SK-N-SH treated with all-trans-retinoic acid at 6 μM for 48 hours (cell line): ENCODE measurements at regions not wholly inside any gene's neighbourhood (a gene's known extent, or its start where the extent isn't known, plus 50 kb on each side); places are given as distances from the start of the nearest gene placed in this dataset.
A peak's percentile ranks its signal among the peaks of the same experiment; 100 is the strongest.

Experiments used
- ATAC-seq: fragments of 200-7000 bp; cut with Tn5 transposase; 3 replicates; pipeline ENCODE4 v1.9.1; 2020; ENCODE audit warnings: mild to moderate bottlenecking, moderate library complexity
- ARNTL ChIP-seq: fragments of 450-650 bp; formaldehyde crosslinking; IDR thresholded peaks from 2 replicates; pipeline ENCODE4 v1.5.0; 2020; ENCODE audit warnings: low read depth, mild to moderate bottlenecking, moderate library complexity, borderline replicate concordance
- BACH2 ChIP-seq: fragments of 250-450 bp; sonication (Bioruptor Pico); IDR thresholded peaks from 2 replicates; pipeline ENCODE4 v1.9.0; 2021; ENCODE audit warnings: mild to moderate bottlenecking, borderline replicate concordance
- CSDC2 ChIP-seq: fragments of 250-450 bp; sonication (Bioruptor Pico); IDR thresholded peaks from 2 replicates; pipeline ENCODE4 v1.5.0; 2020; ENCODE audit warnings: mild to moderate bottlenecking, moderate library complexity
- ISL1 ChIP-seq: fragments of 250-450 bp; sonication (Bioruptor Pico); IDR thresholded peaks from 2 replicates; pipeline ENCODE4 v2.1.2; 2022; ENCODE audit warnings: mild to moderate bottlenecking, moderate library complexity
- OSR1 ChIP-seq: fragments of 250-450 bp; sonication (Bioruptor Pico); IDR thresholded peaks from 2 replicates; pipeline ENCODE4 v1.8.0; 2022; ENCODE audit warnings: moderate library complexity, mild to moderate bottlenecking, inconsistent platforms
- PPARA ChIP-seq: fragments of 250-450 bp; sonication (Bioruptor Pico); IDR thresholded peaks from 2 replicates; pipeline ENCODE4 v1.5.0; 2020; ENCODE audit warnings: mild to moderate bottlenecking, borderline replicate concordance
- TCF4 ChIP-seq: fragments of 250-450 bp; sonication (Bioruptor Pico); IDR thresholded peaks from 2 replicates; pipeline ENCODE4 v1.8.0; 2021; ENCODE audit warnings: mild to moderate bottlenecking, moderate library complexity, borderline replicate concordance
- TOX ChIP-seq: fragments of 250-450 bp; sonication (Bioruptor Pico); IDR thresholded peaks from 2 replicates; pipeline ENCODE4 v1.8.0; 2021; ENCODE audit warnings: mild to moderate bottlenecking, moderate library complexity, borderline replicate concordance
- ZFP3 ChIP-seq: fragments of 250-450 bp; sonication (Bioruptor Pico); IDR thresholded peaks from 2 replicates; pipeline ENCODE4 v1.5.0; 2020; ENCODE audit warnings: mild to moderate bottlenecking, moderate library complexity
- ZFP30 ChIP-seq: fragments of 450-650 bp; formaldehyde crosslinking; IDR thresholded peaks from 2 replicates; pipeline ENCODE4 v1.5.0; 2022; ENCODE audit warnings: mild to moderate bottlenecking, moderate library complexity
- ZNF565 ChIP-seq: fragments of 450-650 bp; formaldehyde crosslinking; conservative IDR thresholded peaks from 2 replicates; pipeline ENCODE4 v1.5.0; 2020; ENCODE audit warnings: low read depth, mild to moderate bottlenecking, moderate library complexity
- ZNF8 ChIP-seq: fragments of 450-650 bp; formaldehyde crosslinking; IDR thresholded peaks from 2 replicates; pipeline ENCODE4 v1.5.0; 2020; ENCODE audit warnings: mild to moderate bottlenecking, moderate library complexity
- TF ChIP-seq, protein P1 (sequence below): fragments of 250-450 bp; sonication (Bioruptor Pico); IDR thresholded peaks from 2 replicates; pipeline ENCODE4 v1.5.1; 2021; ENCODE audit warnings: mild to moderate bottlenecking, moderate library complexity
- TF ChIP-seq, protein P2 (sequence below): fragments of 250-450 bp; sonication (Bioruptor Pico); IDR thresholded peaks from 2 replicates; pipeline ENCODE4 v1.8.0; 2021; ENCODE audit warnings: low read depth, mild to moderate bottlenecking, moderate library complexity, borderline replicate concordance
- TF ChIP-seq, protein P3 (sequence below): fragments of 250-450 bp; sonication (Bioruptor Pico); IDR thresholded peaks from 2 replicates; pipeline ENCODE4 v1.5.0; 2020; ENCODE audit warnings: mild to moderate bottlenecking, moderate library complexity
- TF ChIP-seq, protein P4 (sequence below): fragments of 250-450 bp; sonication (Bioruptor Pico); IDR thresholded peaks from 2 replicates; pipeline ENCODE4 v1.5.1; 2020; ENCODE audit warnings: low read depth, mild to moderate bottlenecking, moderate library complexity
- TF ChIP-seq, protein P5 (sequence below): fragments of 250-450 bp; sonication (Bioruptor Pico); IDR thresholded peaks from 2 replicates; pipeline ENCODE4 v1.8.0; 2020; ENCODE audit warnings: mild to moderate bottlenecking, moderate library complexity, borderline replicate concordance

DNA sequence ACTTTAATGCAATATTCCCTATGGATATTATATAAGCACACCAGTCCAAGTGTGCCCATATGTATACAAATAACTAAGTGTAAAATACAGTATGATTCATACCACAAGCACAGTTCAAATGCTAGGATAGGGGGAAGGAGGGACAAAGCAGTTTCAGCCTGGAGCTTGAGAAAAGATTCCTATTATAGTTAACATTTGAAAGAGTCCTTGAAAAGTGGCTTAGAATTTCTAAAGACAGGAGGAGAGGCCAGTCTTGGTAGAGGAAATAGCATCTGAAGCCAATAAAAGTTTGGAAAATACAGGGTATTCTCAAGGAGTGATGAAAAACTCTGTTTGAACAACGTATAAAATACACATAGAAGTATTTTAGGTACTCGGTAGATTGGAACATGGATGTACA is 173.4 kb upstream of the CWC22 start (continued):
- TF ChIP-seq, protein P1, sequence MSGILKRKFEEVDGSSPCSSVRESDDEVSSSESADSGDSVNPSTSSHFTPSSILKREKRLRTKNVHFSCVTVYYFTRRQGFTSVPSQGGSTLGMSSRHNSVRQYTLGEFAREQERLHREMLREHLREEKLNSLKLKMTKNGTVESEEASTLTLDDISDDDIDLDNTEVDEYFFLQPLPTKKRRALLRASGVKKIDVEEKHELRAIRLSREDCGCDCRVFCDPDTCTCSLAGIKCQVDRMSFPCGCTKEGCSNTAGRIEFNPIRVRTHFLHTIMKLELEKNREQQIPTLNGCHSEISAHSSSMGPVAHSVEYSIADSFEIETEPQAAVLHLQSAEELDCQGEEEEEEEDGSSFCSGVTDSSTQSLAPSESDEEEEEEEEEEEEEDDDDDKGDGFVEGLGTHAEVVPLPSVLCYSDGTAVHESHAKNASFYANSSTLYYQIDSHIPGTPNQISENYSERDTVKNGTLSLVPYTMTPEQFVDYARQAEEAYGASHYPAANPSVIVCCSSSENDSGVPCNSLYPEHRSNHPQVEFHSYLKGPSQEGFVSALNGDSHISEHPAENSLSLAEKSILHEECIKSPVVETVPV (CRISPR knock-in tag), result no peak
- TF ChIP-seq, protein P2, sequence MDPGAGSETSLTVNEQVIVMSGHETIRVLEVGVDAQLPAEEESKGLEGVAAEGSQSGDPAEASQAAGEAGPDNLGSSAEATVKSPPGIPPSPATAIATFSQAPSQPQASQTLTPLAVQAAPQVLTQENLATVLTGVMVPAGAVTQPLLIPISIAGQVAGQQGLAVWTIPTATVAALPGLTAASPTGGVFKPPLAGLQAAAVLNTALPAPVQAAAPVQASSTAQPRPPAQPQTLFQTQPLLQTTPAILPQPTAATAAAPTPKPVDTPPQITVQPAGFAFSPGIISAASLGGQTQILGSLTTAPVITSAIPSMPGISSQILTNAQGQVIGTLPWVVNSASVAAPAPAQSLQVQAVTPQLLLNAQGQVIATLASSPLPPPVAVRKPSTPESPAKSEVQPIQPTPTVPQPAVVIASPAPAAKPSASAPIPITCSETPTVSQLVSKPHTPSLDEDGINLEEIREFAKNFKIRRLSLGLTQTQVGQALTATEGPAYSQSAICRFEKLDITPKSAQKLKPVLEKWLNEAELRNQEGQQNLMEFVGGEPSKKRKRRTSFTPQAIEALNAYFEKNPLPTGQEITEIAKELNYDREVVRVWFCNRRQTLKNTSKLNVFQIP (CRISPR knock-in tag), result no peak

DNA sequence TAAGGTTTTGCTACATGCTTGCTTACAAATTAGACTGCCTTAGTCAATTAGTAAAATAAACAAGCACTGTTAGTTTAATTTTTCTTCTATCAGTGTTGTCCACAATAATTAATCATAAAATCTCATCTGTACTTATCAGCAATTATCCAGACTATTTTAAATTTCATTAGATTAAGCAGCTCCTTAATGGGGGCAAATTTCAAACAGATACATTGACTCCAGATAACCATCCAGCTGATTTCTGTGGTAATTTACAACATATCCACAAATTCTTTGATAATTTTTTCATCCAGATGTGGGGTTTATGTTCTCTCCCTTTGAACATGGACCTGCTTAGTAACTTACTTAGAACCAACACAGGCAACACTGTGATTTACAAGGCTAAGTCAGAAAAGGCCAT is 170.4 kb upstream of the CWC22 start:
- no peak for TF ChIP-seq ISL1 (CRISPR knock-in tag)
- TF ChIP-seq ZFP3 (CRISPR knock-in tag), result no peak
- TF ChIP-seq TCF4 (CRISPR knock-in tag), result peak; percentile 85
- TF ChIP-seq, protein P3, sequence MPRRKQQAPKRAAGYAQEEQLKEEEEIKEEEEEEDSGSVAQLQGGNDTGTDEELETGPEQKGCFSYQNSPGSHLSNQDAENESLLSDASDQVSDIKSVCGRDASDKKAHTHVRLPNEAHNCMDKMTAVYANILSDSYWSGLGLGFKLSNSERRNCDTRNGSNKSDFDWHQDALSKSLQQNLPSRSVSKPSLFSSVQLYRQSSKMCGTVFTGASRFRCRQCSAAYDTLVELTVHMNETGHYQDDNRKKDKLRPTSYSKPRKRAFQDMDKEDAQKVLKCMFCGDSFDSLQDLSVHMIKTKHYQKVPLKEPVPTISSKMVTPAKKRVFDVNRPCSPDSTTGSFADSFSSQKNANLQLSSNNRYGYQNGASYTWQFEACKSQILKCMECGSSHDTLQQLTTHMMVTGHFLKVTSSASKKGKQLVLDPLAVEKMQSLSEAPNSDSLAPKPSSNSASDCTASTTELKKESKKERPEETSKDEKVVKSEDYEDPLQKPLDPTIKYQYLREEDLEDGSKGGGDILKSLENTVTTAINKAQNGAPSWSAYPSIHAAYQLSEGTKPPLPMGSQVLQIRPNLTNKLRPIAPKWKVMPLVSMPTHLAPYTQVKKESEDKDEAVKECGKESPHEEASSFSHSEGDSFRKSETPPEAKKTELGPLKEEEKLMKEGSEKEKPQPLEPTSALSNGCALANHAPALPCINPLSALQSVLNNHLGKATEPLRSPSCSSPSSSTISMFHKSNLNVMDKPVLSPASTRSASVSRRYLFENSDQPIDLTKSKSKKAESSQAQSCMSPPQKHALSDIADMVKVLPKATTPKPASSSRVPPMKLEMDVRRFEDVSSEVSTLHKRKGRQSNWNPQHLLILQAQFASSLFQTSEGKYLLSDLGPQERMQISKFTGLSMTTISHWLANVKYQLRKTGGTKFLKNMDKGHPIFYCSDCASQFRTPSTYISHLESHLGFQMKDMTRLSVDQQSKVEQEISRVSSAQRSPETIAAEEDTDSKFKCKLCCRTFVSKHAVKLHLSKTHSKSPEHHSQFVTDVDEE, result 0 out of 2 replicates have a peak, but pooled peaks have one; percentile 37
- TF ChIP-seq, all 23 proteins: peak for 2
- no peak for ATAC-seq

DNA sequence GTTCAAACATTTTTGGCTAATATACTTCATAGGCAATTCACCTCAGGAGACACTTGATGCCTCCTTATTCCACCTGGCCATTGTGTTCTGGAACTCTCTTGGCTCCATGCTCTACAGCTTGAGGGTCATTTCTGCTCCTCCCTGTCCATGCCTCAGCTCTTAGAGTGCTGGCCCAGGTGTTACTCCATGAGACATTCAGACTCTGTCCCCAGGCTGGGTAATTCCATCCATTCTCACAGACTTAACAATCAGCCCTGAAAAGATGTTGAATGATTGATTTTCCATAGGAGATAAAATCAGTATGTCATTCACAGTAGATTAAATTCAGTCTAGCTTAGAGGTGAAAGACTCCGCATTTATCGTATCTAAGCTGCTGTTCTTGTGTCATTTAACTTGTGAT is 168.6 kb upstream of the CWC22 start:
- no peak for ATAC-seq
- TF ChIP-seq ARNTL (CRISPR knock-in tag), result no peak
- no peak for TF ChIP-seq BACH2 (CRISPR knock-in tag)
- no peak for TF ChIP-seq PPARA (CRISPR knock-in tag)
- no peak for TF ChIP-seq TCF4 (CRISPR knock-in tag)
- no peak for TF ChIP-seq CSDC2
- TF ChIP-seq, protein P2 (CRISPR knock-in tag), result no peak
- TF ChIP-seq ZNF8 (CRISPR knock-in tag), result no peak
- TF ChIP-seq, protein P4, sequence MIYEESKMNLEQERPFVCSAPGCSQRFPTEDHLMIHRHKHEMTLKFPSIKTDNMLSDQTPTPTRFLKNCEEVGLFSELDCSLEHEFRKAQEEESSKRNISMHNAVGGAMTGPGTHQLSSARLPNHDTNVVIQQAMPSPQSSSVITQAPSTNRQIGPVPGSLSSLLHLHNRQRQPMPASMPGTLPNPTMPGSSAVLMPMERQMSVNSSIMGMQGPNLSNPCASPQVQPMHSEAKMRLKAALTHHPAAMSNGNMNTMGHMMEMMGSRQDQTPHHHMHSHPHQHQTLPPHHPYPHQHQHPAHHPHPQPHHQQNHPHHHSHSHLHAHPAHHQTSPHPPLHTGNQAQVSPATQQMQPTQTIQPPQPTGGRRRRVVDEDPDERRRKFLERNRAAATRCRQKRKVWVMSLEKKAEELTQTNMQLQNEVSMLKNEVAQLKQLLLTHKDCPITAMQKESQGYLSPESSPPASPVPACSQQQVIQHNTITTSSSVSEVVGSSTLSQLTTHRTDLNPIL, result no peak
- no peak for TF ChIP-seq OSR1 (CRISPR knock-in tag)
- TF ChIP-seq, protein P5, sequence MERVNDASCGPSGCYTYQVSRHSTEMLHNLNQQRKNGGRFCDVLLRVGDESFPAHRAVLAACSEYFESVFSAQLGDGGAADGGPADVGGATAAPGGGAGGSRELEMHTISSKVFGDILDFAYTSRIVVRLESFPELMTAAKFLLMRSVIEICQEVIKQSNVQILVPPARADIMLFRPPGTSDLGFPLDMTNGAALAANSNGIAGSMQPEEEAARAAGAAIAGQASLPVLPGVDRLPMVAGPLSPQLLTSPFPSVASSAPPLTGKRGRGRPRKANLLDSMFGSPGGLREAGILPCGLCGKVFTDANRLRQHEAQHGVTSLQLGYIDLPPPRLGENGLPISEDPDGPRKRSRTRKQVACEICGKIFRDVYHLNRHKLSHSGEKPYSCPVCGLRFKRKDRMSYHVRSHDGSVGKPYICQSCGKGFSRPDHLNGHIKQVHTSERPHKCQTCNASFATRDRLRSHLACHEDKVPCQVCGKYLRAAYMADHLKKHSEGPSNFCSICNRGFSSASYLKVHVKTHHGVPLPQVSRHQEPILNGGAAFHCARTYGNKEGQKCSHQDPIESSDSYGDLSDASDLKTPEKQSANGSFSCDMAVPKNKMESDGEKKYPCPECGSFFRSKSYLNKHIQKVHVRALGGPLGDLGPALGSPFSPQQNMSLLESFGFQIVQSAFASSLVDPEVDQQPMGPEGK (CRISPR knock-in tag), result no peak
- TF ChIP-seq, protein P1 (CRISPR knock-in tag), result no peak
- no peak for TF ChIP-seq ZNF565 (CRISPR knock-in tag)
- TF ChIP-seq ZFP30, result no peak
- TF ChIP-seq TOX, result no peak
- TF ChIP-seq ZFP3 (CRISPR knock-in tag), result no peak
